DND-41 (cell line): ENCODE measurements at regions not wholly inside any gene's neighbourhood (a gene's known extent, or its start where the extent isn't known, plus 50 kb on each side); places are given as distances from the start of the nearest gene placed in this dataset.

Experiments used
- ATAC-seq: fragments of 200-7000 bp; cut with Tn5 transposase; 3 replicates; pipeline ENCODE4 v1.9.1; 2021; ENCODE audit warnings: low read depth; ENCODE audit not compliant: insufficient read depth
- DNase-seq: peaks from one replicate; pipeline ENCODE4 v3.0.0-alpha.2; 2020
- H2AFZ ChIP-seq: 2 replicates; pipeline ENCODE4 v1.6.0; 2012; ENCODE audit warnings: low read depth, low read length
- H3K27ac ChIP-seq: 2 replicates; pipeline ENCODE4 v1.5.1; 2012; ENCODE audit warnings: low read length, inconsistent platforms
- H3K27me3 ChIP-seq: fragments of 200-600 bp; sonication (generic); 2 replicates; pipeline ENCODE4 v1.6.0; 2012; ENCODE audit warnings: low read length, mild to moderate bottlenecking, inconsistent platforms; ENCODE audit not compliant: insufficient read depth, poor library complexity
- H3K36me3 ChIP-seq: 2 replicates; pipeline ENCODE4 v1.5.1; 2012; ENCODE audit warnings: low read length, inconsistent platforms; ENCODE audit not compliant: insufficient read depth
- H3K4me1 ChIP-seq: 2 replicates; pipeline ENCODE4 v1.5.1; 2012; ENCODE audit warnings: mild to moderate bottlenecking, low read length; ENCODE audit not compliant: insufficient read depth
- H3K4me2 ChIP-seq: 2 replicates; pipeline ENCODE4 v1.6.0; 2012; ENCODE audit warnings: mild to moderate bottlenecking, moderate library complexity, low read length, inconsistent platforms; ENCODE audit not compliant: insufficient read depth
- H3K4me3 ChIP-seq, 2 experiments: fragments of 200-600 bp in 1 of 2; shearing (Covaris generic) in 1 of 2; 2 replicates each; pipeline ENCODE4 v1.5.1; 2012 to 2016; ENCODE audit warnings: inconsistent platforms in 2 of 2, low read length in 2 of 2, mild to moderate bottlenecking in 2 of 2, low read depth in 1 of 2, moderate library complexity in 1 of 2
- H3K79me2 ChIP-seq: 2 replicates; pipeline ENCODE4 v1.6.0; 2012; ENCODE audit warnings: low read length, inconsistent platforms; ENCODE audit not compliant: insufficient read depth
- H3K9ac ChIP-seq: 2 replicates; pipeline ENCODE4 v1.6.0; 2012; ENCODE audit warnings: low read depth, mild to moderate bottlenecking, inconsistent platforms, low read length, moderate library complexity
- H3K9me3 ChIP-seq: 2 replicates; pipeline ENCODE4 v1.5.1; 2012; ENCODE audit warnings: low read length, moderate library complexity, mild to moderate bottlenecking, inconsistent platforms; ENCODE audit not compliant: insufficient read depth, severe bottlenecking
- H4K20me1 ChIP-seq: 2 replicates; pipeline ENCODE4 v1.6.0; 2012; ENCODE audit warnings: low read length; ENCODE audit not compliant: insufficient read depth
- EZH2 ChIP-seq: IDR thresholded peaks from 3 replicates; pipeline ENCODE4 v1.6.1; 2012; ENCODE audit warnings: borderline replicate concordance, low read depth, mild to moderate bottlenecking, moderate library complexity, low read length, inconsistent platforms; ENCODE audit not compliant: severe bottlenecking
- TF ChIP-seq, protein P1 (sequence below): IDR thresholded peaks from 2 replicates; pipeline ENCODE4 v1.5.1; 2012; ENCODE audit warnings: borderline replicate concordance, low read length, moderate library complexity, mild to moderate bottlenecking; ENCODE audit not compliant: poor library complexity, severe bottlenecking; ENCODE audit errors: extremely low read depth

- no peaks in the 10 kb centered on the region for H4K20me1 ChIP-seq
- H3K4me2 ChIP-seq = no peak overlapping the region
- ATAC-seq (no peak), DNase-seq (no peak)
- no peak overlapping the region for H3K9ac ChIP-seq
- H3K4me1 ChIP-seq = no peaks in the 10 kb centered on the region
- no peak overlapping the region for H2AFZ ChIP-seq
- no peaks in the 10 kb centered on the region for H3K79me2 ChIP-seq
- H3K27ac ChIP-seq = no peak overlapping the region
- H3K4me3 ChIP-seq = no peak overlapping the region
- TF ChIP-seq, protein P1, sequence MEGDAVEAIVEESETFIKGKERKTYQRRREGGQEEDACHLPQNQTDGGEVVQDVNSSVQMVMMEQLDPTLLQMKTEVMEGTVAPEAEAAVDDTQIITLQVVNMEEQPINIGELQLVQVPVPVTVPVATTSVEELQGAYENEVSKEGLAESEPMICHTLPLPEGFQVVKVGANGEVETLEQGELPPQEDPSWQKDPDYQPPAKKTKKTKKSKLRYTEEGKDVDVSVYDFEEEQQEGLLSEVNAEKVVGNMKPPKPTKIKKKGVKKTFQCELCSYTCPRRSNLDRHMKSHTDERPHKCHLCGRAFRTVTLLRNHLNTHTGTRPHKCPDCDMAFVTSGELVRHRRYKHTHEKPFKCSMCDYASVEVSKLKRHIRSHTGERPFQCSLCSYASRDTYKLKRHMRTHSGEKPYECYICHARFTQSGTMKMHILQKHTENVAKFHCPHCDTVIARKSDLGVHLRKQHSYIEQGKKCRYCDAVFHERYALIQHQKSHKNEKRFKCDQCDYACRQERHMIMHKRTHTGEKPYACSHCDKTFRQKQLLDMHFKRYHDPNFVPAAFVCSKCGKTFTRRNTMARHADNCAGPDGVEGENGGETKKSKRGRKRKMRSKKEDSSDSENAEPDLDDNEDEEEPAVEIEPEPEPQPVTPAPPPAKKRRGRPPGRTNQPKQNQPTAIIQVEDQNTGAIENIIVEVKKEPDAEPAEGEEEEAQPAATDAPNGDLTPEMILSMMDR = no peak
- no peak for TF ChIP-seq EZH2
- H3K36me3 ChIP-seq = no peaks in the 10 kb centered on the region
- no peaks in the 10 kb centered on the region for H3K9me3 ChIP-seq
- peaks cover 28% of the 10 kb centered on the region for H3K27me3 ChIP-seq
Observed at GRCh38 chr1:87173231-87173630, 155.4 kb upstream of the LMO4 start.

DNA sequence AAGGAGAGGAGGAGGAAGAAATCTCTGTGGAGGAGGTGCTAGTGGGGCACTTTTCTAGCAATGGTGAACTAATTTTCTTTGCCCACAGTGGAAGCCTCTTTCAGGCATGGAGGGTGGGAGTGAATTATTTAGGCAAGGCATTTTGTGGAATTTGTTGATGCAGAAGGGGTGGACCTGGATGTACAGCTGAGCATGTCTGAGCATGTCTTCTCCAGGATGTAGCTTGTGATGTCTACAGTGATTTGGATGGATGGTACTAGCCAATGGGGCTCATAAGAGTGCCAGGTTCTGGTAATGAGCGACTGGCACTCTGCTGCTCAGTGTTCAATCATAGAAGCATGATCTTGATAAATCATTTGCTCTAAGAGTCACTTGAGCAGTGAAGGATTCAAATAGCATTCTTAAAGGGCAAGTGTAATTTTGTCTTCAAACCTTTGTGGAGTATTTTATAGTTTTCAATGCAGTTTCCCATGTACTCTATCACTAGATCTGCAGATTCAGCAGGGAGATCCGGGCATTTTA is 153.9 kb upstream of the LMO4 start:
- no peak overlapping the region for H3K9ac ChIP-seq
- no peaks in the 10 kb centered on the region for H3K4me1 ChIP-seq
- no peaks in the 10 kb centered on the region for H3K36me3 ChIP-seq
- peaks cover 28% of the 10 kb centered on the region for H3K27me3 ChIP-seq
- no peaks in the 10 kb centered on the region for H4K20me1 ChIP-seq
- DNase-seq = no peak
- ATAC-seq = no peak
- H3K4me2 ChIP-seq = no peak overlapping the region
- no peaks in the 10 kb centered on the region for H3K79me2 ChIP-seq
- H3K4me3 ChIP-seq = no peak overlapping the region
- H2AFZ ChIP-seq = no peak overlapping the region
- no peak for TF ChIP-seq EZH2
- no peaks in the 10 kb centered on the region for H3K9me3 ChIP-seq
- no peak overlapping the region for H3K27ac ChIP-seq

GRCh38 chr1:87176087-87176486 is 152.6 kb upstream of the LMO4 start:
- TF ChIP-seq, protein P1 = no peak
- TF ChIP-seq EZH2 = no peak
- Histone ChIP-seq H3K27me3 (peaks cover 25% of the 10 kb centered on the region), H3K27ac (no peak overlapping the region), H2AFZ (no peak overlapping the region), H3K79me2 (no peaks in the 10 kb centered on the region), H4K20me1 (no peaks in the 10 kb centered on the region), H3K4me1 (no peaks in the 10 kb centered on the region), H3K36me3 (no peaks in the 10 kb centered on the region), H3K4me2 (no peak overlapping the region), H3K9me3 (no peaks in the 10 kb centered on the region), H3K4me3 (no peak overlapping the region), H3K9ac (no peak overlapping the region)
- DNase-seq (no peak), ATAC-seq (no peak)

GRCh38 chr1:87176514-87176913 is 152.2 kb upstream of the LMO4 start:
- H2AFZ ChIP-seq = no peak overlapping the region
- no peak for ATAC-seq
- no peaks in the 10 kb centered on the region for H3K36me3 ChIP-seq
- peaks cover 21% of the 10 kb centered on the region for H3K27me3 ChIP-seq
- H3K4me2 ChIP-seq = no peak overlapping the region
- H3K27ac ChIP-seq = no peak overlapping the region
- H3K79me2 ChIP-seq = no peaks in the 10 kb centered on the region
- no peak overlapping the region for H3K4me3 ChIP-seq
- no peak overlapping the region for H3K9ac ChIP-seq
- TF ChIP-seq, protein P1 = no peak
- TF ChIP-seq EZH2 = no peak
- H4K20me1 ChIP-seq = no peaks in the 10 kb centered on the region
- no peaks in the 10 kb centered on the region for H3K9me3 ChIP-seq
- H3K4me1 ChIP-seq = no peaks in the 10 kb centered on the region
- DNase-seq = no peak
